Stomach (tissue), 8 donors: ENCODE measurements at regions not wholly inside any gene's neighbourhood (a gene's known extent, or its start where the extent isn't known, plus 50 kb on each side); places are given as distances from the start of the nearest gene placed in this dataset.

Experiments
- DNase-seq, 2 donors: peaks; one replicate each; pipeline versions ENCODE4 v3.0.0 to v3.0.0-alpha.2; 2013 to 2019
- H3K27ac ChIP-seq, 5 donors: fragments of 200-600 bp in 4 of 5; sonication (generic) in 4 of 5; one replicate each; pipeline ENCODE4 v1.5.1; 2013 to 2019; ENCODE audit warnings: mild to moderate bottlenecking in 1 of 5, moderate library complexity in 1 of 5
- H3K27me3 ChIP-seq, 3 donors: fragments of 200-600 bp; sonication (generic); one replicate each; pipeline ENCODE4 v1.5.1; 2017 to 2019; ENCODE audit warnings: mixed run types in 1 of 3
- H3K36me3 ChIP-seq, 4 donors: fragments of 200-600 bp; sonication (generic); 1 replicate in 3 of 4; 2 replicates in 1 of 4; pipeline ENCODE4 v1.5.1; 2016 to 2019
- H3K4me1 ChIP-seq, 4 donors: fragments of 200-600 bp; sonication (generic); one replicate each; pipeline ENCODE4 v1.5.1; 2016 to 2019
- H3K4me3 ChIP-seq, 4 donors: fragments of 200-600 bp; sonication (generic) in 3 of 4; one replicate each; pipeline ENCODE4 v1.5.1; 2016 to 2019; ENCODE audit warnings: mild to moderate bottlenecking in 1 of 4
- H3K9me3 ChIP-seq, 4 donors: fragments of 200-600 bp; sonication (generic); one replicate each; pipeline ENCODE4 v1.5.1; 2016 to 2019
- CTCF ChIP-seq, 7 experiments: fragments of 450-650 bp in 4 of 7; fragments of 200-600 bp in 3 of 7; sonication (generic) in 3 of 7; IDR thresholded peaks; one replicate each; pipeline ENCODE4 v1.5.1; 2016 to 2019; ENCODE audit warnings: antibody characterized with exemption in 7 of 7, control low read depth in 2 of 7, mild to moderate bottlenecking in 1 of 7
- EP300 ChIP-seq: sonication (generic); formaldehyde crosslinking; IDR thresholded peaks from one replicate; pipeline ENCODE4 v1.6.1; 2017; ENCODE audit warnings: antibody characterized with exemption
- POLR2A ChIP-seq, 4 donors: fragments of 450-650 bp; IDR thresholded peaks; one replicate each; pipeline ENCODE4 v1.6.1; 2016; ENCODE audit warnings: antibody characterized with exemption in 4 of 4, control low read depth in 2 of 4, mild to moderate bottlenecking in 1 of 4, moderate library complexity in 1 of 4
- POLR2AphosphoS5 ChIP-seq, 3 donors: sonication (generic); formaldehyde crosslinking; IDR thresholded peaks; one replicate each; pipeline ENCODE4 v1.6.1; 2016; ENCODE audit warnings: antibody characterized with exemption in 3 of 3
- WGBS, 5 donors: extraction: QIAGEN DNeasy Blood & Tissue Kit in 3 of 5; methylation state at CpG; one replicate each; pipeline versions ENCODE4 v1.1.5 to v1.1.7; 2013 to 2018; 5-methylcytosine and 5-hydroxymethylcytosine counted together
- intact Hi-C: fragments of 100-400 bp; cut with DNase I; formaldehyde crosslinking; loops from one replicate; pipeline ENCODE4 v1.15.1; 2023; ENCODE audit warnings: low total_unique reads
- donor health status: healthy with polysubstance abuse.
- donor health status: Bipolar disorder and iron deficiency.
- donor health status: healthy.

DNA sequence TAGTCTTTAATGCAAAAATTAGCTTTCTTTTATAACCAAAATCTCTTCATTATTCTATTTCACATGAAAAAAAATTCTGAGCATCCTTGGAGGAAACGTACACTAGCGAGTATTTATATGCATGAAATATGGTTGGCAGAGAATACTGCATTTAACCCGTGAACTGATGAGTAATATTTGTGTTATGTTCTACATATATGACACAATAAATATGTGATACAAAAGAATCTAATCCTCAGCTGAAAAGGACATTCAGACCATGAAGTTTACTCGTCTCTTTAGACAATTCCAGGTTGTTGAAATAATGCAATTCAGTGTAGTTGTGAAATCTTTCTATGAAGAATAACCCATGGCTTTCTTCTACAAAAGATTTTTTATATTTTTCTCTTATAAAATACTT lies 524.8 kb upstream of the MAN1A1 start:
- no peaks in the 10 kb centered on the region for H3K36me3 ChIP-seq
- no peak overlapping the region for H3K27ac ChIP-seq
- no peaks in the 10 kb centered on the region for H3K27me3 ChIP-seq
- 77 to 83% (median 81%) methylated on average over 4 of the region's 4 CpGs for WGBS, 5 donors
- no peak for DNase-seq
- no peak overlapping the region for H3K4me3 ChIP-seq
- H3K4me1 ChIP-seq, result no peaks in the 10 kb centered on the region
- no peaks in the 10 kb centered on the region for H3K9me3 ChIP-seq
- no peak for TF ChIP-seq CTCF (IDR thresholded peaks at IDR 0.05)
- TF ChIP-seq POLR2AphosphoS5 (IDR thresholded peaks at IDR 0.05), result no peak
- no peak for TF ChIP-seq EP300
- no peak for TF ChIP-seq POLR2A (IDR thresholded peaks at IDR 0.05)
- intact Hi-C loops, result no loop called here

DNA sequence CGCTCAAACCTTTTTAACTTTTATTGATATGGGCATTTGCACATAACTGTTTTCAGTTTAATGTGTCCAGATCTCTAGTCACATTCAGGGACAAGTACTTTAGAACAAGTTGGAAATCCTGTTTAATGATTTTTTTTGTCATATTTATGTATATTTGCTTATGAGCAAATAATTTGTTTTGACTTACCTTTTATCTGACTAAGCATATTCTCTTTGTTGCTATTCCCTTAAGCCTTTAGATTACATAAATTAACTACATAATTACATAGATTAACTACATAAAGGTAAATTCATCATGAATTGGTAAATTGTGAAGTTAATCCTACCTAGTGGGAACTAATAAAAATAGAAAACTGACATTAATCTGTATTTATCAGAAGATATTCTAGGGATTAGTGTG lies 523.5 kb upstream of the MAN1A1 start:
- intact Hi-C loops, result no loop called here
- Histone ChIP-seq H3K27me3 (no peaks in the 10 kb centered on the region), H3K4me1 (no peaks in the 10 kb centered on the region), H3K36me3 (no peaks in the 10 kb centered on the region), H3K27ac (no peak overlapping the region), H3K4me3 (no peak overlapping the region), H3K9me3 (no peaks in the 10 kb centered on the region)
- 89 to 96% (median 96%) methylated on average over 1 of the region's 1 CpG for WGBS, 5 donors
- TF ChIP-seq CTCF (IDR thresholded peaks at IDR 0.05) (no peak), EP300 (no peak), POLR2AphosphoS5 (IDR thresholded peaks at IDR 0.05) (no peak), POLR2A (IDR thresholded peaks at IDR 0.05) (no peak)
- no peak for DNase-seq

DNA sequence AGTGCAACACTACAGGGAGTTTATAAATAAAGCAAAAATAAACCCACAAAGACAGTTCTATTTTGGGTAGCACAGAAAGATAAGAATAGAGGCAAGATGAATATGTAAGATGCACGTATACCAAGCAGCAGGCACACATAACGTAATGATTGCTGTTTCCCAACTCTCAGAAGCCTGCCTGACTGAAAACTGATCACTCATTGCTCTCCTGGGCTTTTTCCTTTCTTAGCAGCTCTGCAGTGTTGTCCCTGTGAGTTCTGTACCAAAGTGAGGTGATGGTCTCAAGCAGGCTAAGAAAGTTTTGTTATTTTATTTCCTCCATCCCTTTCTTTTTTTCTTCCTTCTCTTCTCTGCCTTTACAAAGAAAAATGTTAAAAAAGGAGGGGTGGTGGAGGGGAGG lies 522.0 kb upstream of the MAN1A1 start:
- H3K36me3 ChIP-seq, result no peaks in the 10 kb centered on the region
- H3K27me3 ChIP-seq, result no peaks in the 10 kb centered on the region
- intact Hi-C loops, result no loop called here
- no peaks in the 10 kb centered on the region for H3K4me1 ChIP-seq
- H3K9me3 ChIP-seq, result peaks cover 0 to 9% (median 4%) of the 10 kb centered on the region in 4 donors
- WGBS, 5 donors, result 41 to 66% (median 61%) methylated on average over 2 of the region's 2 CpGs
- H3K27ac ChIP-seq, result no peak overlapping the region
- no peak for DNase-seq
- H3K4me3 ChIP-seq, result no peak overlapping the region
- no peak for TF ChIP-seq CTCF (IDR thresholded peaks at IDR 0.05)

DNA sequence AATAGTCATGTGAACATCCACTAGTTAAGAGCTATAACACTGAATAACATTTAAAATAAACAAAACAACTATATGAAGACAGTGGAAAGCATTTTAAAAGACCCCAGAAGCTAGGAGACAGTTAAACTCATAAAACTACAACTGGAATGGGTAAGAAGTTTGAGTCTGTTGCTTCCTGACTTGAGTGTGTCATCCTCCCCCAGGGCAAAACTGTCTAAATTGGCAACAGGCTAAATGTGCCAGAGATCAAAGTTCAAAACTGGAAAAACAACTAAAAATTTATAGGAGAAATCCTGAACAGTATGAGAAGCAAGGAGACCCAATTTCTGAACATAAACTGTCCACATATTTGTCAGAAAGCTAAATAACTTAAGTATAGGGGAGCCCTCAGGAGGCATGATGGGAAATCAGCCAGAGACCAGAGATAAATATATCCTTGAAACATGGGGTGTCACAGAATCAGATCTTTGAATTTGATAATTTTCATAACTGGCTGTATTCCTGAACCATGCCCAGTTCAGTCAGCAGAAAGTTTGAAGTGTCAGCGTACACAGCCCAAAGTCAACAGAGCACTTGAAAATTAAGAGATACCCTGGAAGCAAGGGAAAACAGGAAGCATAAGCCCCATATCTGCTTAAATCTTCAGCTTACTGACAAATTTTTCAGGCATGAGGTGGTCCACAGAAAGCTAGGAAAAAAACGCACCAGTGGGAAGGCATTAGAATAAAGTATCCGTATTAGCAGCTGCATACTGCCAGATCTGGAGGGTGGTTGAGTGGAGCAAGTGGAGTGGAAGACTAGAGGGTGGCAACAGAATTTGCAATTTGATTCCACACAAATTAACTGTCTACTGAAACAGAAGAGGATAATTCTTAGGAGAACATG lies 516.1 kb upstream of the MAN1A1 start:
- no peaks in the 10 kb centered on the region for H3K36me3 ChIP-seq
- TF ChIP-seq POLR2A (IDR thresholded peaks at IDR 0.05) (no peak), POLR2AphosphoS5 (IDR thresholded peaks at IDR 0.05) (no peak), EP300 (no peak), CTCF (IDR thresholded peaks at IDR 0.05) (no peak)
- 90 to 95% (median 91%) methylated on average over 3 of the region's 3 CpGs for WGBS, 5 donors
- DNase-seq, result no peak
- intact Hi-C loops, result no loop called here
- H3K4me1 ChIP-seq, result no peaks in the 10 kb centered on the region
- H3K4me3 ChIP-seq, result no peak overlapping the region
- no peaks in the 10 kb centered on the region for H3K27me3 ChIP-seq
- peaks cover 0 to 19% (median 12%) of the 10 kb centered on the region in 4 donors for H3K9me3 ChIP-seq
- no peak overlapping the region for H3K27ac ChIP-seq
